ENCODE measurements at regions not wholly inside any gene's neighbourhood (a gene's known extent, or its start where the extent isn't known, plus 50 kb on each side); places are given as distances from the start of the nearest gene placed in this dataset.

DNA sequence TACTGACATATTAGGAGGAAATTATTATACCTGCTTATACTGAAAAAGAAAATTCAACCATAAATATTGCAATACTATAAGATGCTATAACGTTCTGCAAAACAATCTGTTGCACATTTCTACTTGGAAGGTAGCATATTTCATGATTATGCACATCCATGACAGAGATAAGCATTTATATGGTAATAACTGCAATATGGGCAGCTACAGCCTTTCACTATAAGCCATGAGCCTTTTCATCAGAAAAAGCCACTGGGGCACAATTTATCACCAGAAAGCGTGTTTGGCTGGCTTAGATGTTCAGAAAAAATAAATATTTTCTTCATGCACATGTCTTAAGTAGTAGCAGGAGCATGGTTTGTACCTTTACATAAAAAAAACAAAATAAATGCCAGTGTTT, 340.7 kb downstream of the GALC start:
- TF ChIP-seq, protein P1, sequence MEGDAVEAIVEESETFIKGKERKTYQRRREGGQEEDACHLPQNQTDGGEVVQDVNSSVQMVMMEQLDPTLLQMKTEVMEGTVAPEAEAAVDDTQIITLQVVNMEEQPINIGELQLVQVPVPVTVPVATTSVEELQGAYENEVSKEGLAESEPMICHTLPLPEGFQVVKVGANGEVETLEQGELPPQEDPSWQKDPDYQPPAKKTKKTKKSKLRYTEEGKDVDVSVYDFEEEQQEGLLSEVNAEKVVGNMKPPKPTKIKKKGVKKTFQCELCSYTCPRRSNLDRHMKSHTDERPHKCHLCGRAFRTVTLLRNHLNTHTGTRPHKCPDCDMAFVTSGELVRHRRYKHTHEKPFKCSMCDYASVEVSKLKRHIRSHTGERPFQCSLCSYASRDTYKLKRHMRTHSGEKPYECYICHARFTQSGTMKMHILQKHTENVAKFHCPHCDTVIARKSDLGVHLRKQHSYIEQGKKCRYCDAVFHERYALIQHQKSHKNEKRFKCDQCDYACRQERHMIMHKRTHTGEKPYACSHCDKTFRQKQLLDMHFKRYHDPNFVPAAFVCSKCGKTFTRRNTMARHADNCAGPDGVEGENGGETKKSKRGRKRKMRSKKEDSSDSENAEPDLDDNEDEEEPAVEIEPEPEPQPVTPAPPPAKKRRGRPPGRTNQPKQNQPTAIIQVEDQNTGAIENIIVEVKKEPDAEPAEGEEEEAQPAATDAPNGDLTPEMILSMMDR (conservative IDR thresholded peaks at IDR 0.05; ENCODE audit: low read depth, low read length): no peak
- Histone ChIP-seq H3K4me2 (no peak overlapping the region), H2AFZ (ENCODE audit: low read depth) (no peak overlapping the region), H3K4me1 (ENCODE audit: low read depth, poor library complexity, severe bottlenecking) (no peaks in the 10 kb centered on the region), H4K20me1 (ENCODE audit: insufficient read depth) (no peaks in the 10 kb centered on the region), H3K27ac (no peak overlapping the region), H3K79me2 (ENCODE audit: insufficient read depth, low read depth) (no peaks in the 10 kb centered on the region), H3K9ac (no peak overlapping the region), H3K27me3 (ENCODE audit: insufficient read depth, low read depth) (no peaks in the 10 kb centered on the region), H3K36me3 (ENCODE audit: insufficient read depth) (no peaks in the 10 kb centered on the region), H3K4me3 (IDR thresholded peaks at IDR 0.05; ENCODE audit: insufficient read depth, low read depth, low read length) (no peak overlapping the region)

DNA sequence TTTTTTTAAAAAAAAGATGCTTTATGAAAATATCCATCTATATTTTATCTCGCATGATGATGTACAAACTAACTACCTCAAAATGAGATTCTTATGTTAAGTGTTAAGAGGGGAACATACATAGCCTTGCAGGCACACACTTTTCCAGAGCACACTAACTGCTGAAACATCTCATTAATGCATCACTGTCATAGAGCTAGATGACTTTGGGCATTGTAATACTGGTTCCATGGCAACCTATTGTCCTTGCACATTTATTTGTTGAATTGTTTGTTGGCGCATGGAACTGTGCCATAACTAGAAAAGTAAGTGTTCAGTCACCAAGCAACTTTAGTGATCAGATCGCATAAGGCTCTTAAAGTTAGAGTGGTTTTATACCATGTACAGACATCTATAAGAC, 348.3 kb downstream of the GALC start:
- Histone ChIP-seq H3K4me1 (ENCODE audit: low read depth, poor library complexity, severe bottlenecking) (no peaks in the 10 kb centered on the region), H3K27me3 (ENCODE audit: insufficient read depth, low read depth) (no peaks in the 10 kb centered on the region), H3K4me3 (IDR thresholded peaks at IDR 0.05; ENCODE audit: insufficient read depth, low read depth, low read length) (no peak overlapping the region), H3K9ac (no peak overlapping the region), H3K79me2 (ENCODE audit: insufficient read depth, low read depth) (no peaks in the 10 kb centered on the region), H4K20me1 (ENCODE audit: insufficient read depth) (no peaks in the 10 kb centered on the region), H3K4me2 (no peak overlapping the region), H3K36me3 (ENCODE audit: insufficient read depth) (no peaks in the 10 kb centered on the region), H3K27ac (no peak overlapping the region), H2AFZ (ENCODE audit: low read depth) (no peak overlapping the region)
- TF ChIP-seq, protein P1 (conservative IDR thresholded peaks at IDR 0.05; ENCODE audit: low read depth, low read length): no peak

DNA sequence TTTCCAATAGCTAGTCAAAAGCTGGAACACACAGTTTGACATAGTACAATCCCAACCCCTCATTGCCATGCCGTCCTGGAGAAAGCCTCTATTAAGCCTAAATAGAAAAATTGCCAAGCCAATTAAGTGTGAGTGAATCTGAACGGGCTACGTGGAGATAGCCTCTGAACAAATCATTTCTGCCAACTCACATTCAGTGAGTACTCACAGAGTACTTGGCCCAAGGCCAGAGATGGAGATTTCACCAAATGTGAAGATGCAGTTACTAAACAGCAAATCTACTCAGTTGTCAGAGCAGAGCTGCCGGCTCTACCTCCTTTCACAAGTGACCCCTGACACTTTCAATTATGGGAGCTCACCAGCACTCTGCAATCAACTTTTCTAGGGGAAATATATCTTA, 350.0 kb downstream of the GALC start:
- Histone ChIP-seq H3K79me2 (ENCODE audit: insufficient read depth, low read depth) (no peaks in the 10 kb centered on the region), H3K36me3 (ENCODE audit: insufficient read depth) (no peaks in the 10 kb centered on the region), H3K27me3 (ENCODE audit: insufficient read depth, low read depth) (no peaks in the 10 kb centered on the region), H4K20me1 (ENCODE audit: insufficient read depth) (no peaks in the 10 kb centered on the region), H3K4me1 (ENCODE audit: low read depth, poor library complexity, severe bottlenecking) (no peaks in the 10 kb centered on the region), H2AFZ (ENCODE audit: low read depth) (no peak overlapping the region), H3K4me3 (IDR thresholded peaks at IDR 0.05; ENCODE audit: insufficient read depth, low read depth, low read length) (no peak overlapping the region), H3K27ac (no peak overlapping the region), H3K9ac (no peak overlapping the region), H3K4me2 (no peak overlapping the region)
- TF ChIP-seq, protein P1 (conservative IDR thresholded peaks at IDR 0.05; ENCODE audit: low read depth, low read length): no peak

DNA sequence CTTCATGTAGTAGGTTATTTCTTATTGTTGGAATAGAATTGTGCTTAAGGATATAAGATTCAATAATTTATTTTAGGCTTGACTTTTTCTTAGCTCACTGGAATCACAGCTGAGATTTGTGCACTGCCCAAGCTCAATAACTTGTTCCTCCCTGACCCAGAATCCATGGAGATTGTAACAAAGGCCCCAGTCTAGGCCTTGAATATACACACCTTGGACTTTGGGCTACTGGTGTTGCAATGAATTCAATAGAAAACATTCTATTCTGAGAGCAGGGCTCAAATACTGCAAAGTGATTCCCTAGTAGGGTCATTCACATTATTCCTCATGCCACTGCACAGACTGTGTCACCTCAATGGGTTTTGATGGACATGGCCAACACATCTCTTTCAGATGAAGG, 352.4 kb downstream of the GALC start:
- no peaks in the 10 kb centered on the region for H3K4me1 ChIP-seq (ENCODE audit: low read depth, poor library complexity, severe bottlenecking)
- TF ChIP-seq, protein P1 (conservative IDR thresholded peaks at IDR 0.05; ENCODE audit: low read depth, low read length): no peak
- H2AFZ ChIP-seq (ENCODE audit: low read depth): no peak overlapping the region
- H3K27me3 ChIP-seq (ENCODE audit: insufficient read depth, low read depth): no peaks in the 10 kb centered on the region
- H3K4me3 ChIP-seq (IDR thresholded peaks at IDR 0.05; ENCODE audit: insufficient read depth, low read depth, low read length): no peak overlapping the region
- H3K36me3 ChIP-seq (ENCODE audit: insufficient read depth): no peaks in the 10 kb centered on the region
- H3K9ac ChIP-seq: no peak overlapping the region
- H3K27ac ChIP-seq: no peak overlapping the region
- H3K4me2 ChIP-seq: no peak overlapping the region
- H3K79me2 ChIP-seq (ENCODE audit: insufficient read depth, low read depth): no peaks in the 10 kb centered on the region
- no peaks in the 10 kb centered on the region for H4K20me1 ChIP-seq (ENCODE audit: insufficient read depth)

DNA sequence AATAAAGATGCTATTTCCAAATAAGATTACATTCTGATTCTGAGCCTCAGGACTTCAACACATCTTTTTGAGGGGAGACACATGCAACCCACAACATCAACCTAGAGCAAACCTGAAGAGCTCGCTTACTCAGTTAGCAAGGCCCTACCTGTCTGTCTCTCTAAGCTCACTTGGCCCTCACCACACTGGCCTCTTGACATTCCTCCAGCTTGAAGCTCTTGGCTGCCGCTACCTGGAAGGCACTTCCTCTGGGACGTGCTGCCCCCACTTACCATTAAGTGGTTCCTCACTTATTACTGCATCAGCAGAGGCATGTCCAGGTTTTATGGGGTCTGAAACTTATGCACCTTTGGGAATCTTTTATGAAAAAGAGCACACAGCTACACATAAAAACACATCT, 354.8 kb downstream of the GALC start:
- Histone ChIP-seq H3K79me2 (ENCODE audit: insufficient read depth, low read depth) (no peaks in the 10 kb centered on the region), H3K27me3 (ENCODE audit: insufficient read depth, low read depth) (no peaks in the 10 kb centered on the region), H4K20me1 (ENCODE audit: insufficient read depth) (no peaks in the 10 kb centered on the region), H3K4me1 (ENCODE audit: low read depth, poor library complexity, severe bottlenecking) (no peaks in the 10 kb centered on the region), H3K4me3 (IDR thresholded peaks at IDR 0.05; ENCODE audit: insufficient read depth, low read depth, low read length) (no peak overlapping the region), H3K9ac (no peak overlapping the region), H3K27ac (no peak overlapping the region), H3K4me2 (no peak overlapping the region), H2AFZ (ENCODE audit: low read depth) (no peak overlapping the region), H3K36me3 (ENCODE audit: insufficient read depth) (no peaks in the 10 kb centered on the region)
- TF ChIP-seq, protein P1 (conservative IDR thresholded peaks at IDR 0.05; ENCODE audit: low read depth, low read length): no peak

All from KMS-11 (cell line).